KMS-11 (cell line): ENCODE measurements at regions not wholly inside any gene's neighbourhood (a gene's known extent, or its start where the extent isn't known, plus 50 kb on each side); places are given as distances from the start of the nearest gene placed in this dataset.

Experiments used
- H2AFZ ChIP-seq: fragments of 200-600 bp; sonication (generic); 2 replicates; pipeline ENCODE4 v1.6.1; 2016; ENCODE audit warnings: antibody characterized with exemption, mixed run types, low read depth
- H3K27ac ChIP-seq: fragments of 200-600 bp; sonication (generic); 2 replicates; pipeline ENCODE4 v1.6.1; 2016; ENCODE audit warnings: mild to moderate bottlenecking, mixed run types
- H3K27me3 ChIP-seq: fragments of 200-600 bp; sonication (generic); 2 replicates; pipeline ENCODE4 v1.6.1; 2017; ENCODE audit warnings: mild to moderate bottlenecking, low read depth, mixed run types, moderate library complexity; ENCODE audit not compliant: insufficient read depth
- H3K36me3 ChIP-seq: fragments of 200-600 bp; sonication (generic); 2 replicates; pipeline ENCODE4 v1.6.1; 2017; ENCODE audit warnings: mild to moderate bottlenecking, mixed run types; ENCODE audit not compliant: insufficient read depth
- H3K4me1 ChIP-seq: fragments of 200-600 bp; sonication (generic); 2 replicates; pipeline ENCODE4 v1.6.1; 2016; ENCODE audit warnings: mild to moderate bottlenecking, low read depth, mixed run types; ENCODE audit not compliant: poor library complexity, severe bottlenecking
- H3K4me2 ChIP-seq: fragments of 200-600 bp; sonication (generic); 2 replicates; pipeline ENCODE4 v1.7.0; 2016; ENCODE audit warnings: mild to moderate bottlenecking, mixed run types
- H3K4me3 ChIP-seq: fragments of 200-600 bp; sonication (generic); IDR thresholded peaks from 2 replicates; pipeline ENCODE4 v1.6.1; 2017; ENCODE audit warnings: low read depth, low read length, mixed read lengths; ENCODE audit not compliant: insufficient read depth
- H3K79me2 ChIP-seq: fragments of 200-600 bp; sonication (generic); 2 replicates; pipeline ENCODE4 v1.6.1; 2016; ENCODE audit warnings: low read depth, mixed run types; ENCODE audit not compliant: insufficient read depth
- H3K9ac ChIP-seq: fragments of 200-600 bp; sonication (generic); 2 replicates; pipeline ENCODE4 v1.6.1; 2016; ENCODE audit warnings: mild to moderate bottlenecking, mixed run types
- H4K20me1 ChIP-seq: fragments of 200-600 bp; sonication (generic); 2 replicates; pipeline ENCODE4 v1.6.1; 2016; ENCODE audit warnings: mild to moderate bottlenecking, mixed run types; ENCODE audit not compliant: insufficient read depth
- TF ChIP-seq, protein P1 (sequence below): fragments of 200-600 bp; sonication (generic); conservative IDR thresholded peaks from 2 replicates; pipeline ENCODE4 v1.6.1; 2017; ENCODE audit warnings: low read depth, mild to moderate bottlenecking, antibody characterized with exemption, low read length, moderate library complexity, mixed read lengths

DNA sequence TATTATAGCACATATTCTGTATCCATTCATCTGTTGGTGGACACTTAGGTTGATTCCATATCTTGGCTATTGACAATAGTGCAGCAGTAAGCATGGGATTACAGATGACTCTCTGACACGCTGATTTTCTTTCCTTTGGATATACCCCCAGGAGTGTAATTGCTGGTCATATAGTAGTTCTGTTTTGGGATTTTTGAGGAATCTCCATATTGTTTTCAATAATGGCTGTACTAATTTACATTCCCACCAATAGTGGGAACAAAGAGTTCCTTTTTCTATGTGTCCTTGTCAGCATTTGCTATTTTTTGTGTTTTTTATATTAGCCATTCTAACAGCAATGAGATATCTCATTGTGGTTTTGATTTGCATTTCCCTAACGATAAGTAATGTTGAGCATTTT, 309.0 kb upstream of the JARID2 start:
- no peaks in the 10 kb centered on the region for H3K4me1 ChIP-seq
- H3K27me3 ChIP-seq, result no peaks in the 10 kb centered on the region
- TF ChIP-seq, protein P1, sequence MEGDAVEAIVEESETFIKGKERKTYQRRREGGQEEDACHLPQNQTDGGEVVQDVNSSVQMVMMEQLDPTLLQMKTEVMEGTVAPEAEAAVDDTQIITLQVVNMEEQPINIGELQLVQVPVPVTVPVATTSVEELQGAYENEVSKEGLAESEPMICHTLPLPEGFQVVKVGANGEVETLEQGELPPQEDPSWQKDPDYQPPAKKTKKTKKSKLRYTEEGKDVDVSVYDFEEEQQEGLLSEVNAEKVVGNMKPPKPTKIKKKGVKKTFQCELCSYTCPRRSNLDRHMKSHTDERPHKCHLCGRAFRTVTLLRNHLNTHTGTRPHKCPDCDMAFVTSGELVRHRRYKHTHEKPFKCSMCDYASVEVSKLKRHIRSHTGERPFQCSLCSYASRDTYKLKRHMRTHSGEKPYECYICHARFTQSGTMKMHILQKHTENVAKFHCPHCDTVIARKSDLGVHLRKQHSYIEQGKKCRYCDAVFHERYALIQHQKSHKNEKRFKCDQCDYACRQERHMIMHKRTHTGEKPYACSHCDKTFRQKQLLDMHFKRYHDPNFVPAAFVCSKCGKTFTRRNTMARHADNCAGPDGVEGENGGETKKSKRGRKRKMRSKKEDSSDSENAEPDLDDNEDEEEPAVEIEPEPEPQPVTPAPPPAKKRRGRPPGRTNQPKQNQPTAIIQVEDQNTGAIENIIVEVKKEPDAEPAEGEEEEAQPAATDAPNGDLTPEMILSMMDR, result no peak
- no peaks in the 10 kb centered on the region for H4K20me1 ChIP-seq
- no peak overlapping the region for H3K9ac ChIP-seq
- no peak overlapping the region for H3K4me3 ChIP-seq
- no peaks in the 10 kb centered on the region for H3K36me3 ChIP-seq
- no peak overlapping the region for H3K27ac ChIP-seq
- no peaks in the 10 kb centered on the region for H3K79me2 ChIP-seq
- H2AFZ ChIP-seq, result no peak overlapping the region
- no peak overlapping the region for H3K4me2 ChIP-seq

DNA sequence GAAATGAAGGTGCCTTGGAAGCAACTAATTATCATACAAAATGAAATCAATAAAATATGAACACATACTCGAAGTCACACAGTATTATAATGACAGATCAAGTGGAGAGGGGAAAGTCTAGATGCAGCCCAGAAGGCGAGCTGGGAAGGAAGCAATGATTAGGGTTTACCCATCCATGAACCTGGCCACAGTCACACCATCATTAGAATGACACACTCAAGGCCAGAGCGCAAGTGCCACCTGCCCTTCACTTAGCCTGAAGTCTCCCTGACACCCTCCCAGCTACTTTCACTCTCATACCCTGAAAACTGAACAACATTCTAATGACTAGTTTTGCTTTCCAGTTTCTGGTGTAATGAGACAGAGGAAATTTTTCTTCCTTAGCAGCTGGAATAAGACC, 302.8 kb upstream of the JARID2 start:
- Histone ChIP-seq H3K36me3 (no peaks in the 10 kb centered on the region), H2AFZ (no peak overlapping the region), H3K79me2 (no peaks in the 10 kb centered on the region), H3K4me3 (no peak overlapping the region), H4K20me1 (no peaks in the 10 kb centered on the region), H3K27me3 (no peaks in the 10 kb centered on the region), H3K4me2 (no peak overlapping the region), H3K9ac (no peak overlapping the region), H3K27ac (no peak overlapping the region), H3K4me1 (no peaks in the 10 kb centered on the region)
- TF ChIP-seq, protein P1, result no peak

DNA sequence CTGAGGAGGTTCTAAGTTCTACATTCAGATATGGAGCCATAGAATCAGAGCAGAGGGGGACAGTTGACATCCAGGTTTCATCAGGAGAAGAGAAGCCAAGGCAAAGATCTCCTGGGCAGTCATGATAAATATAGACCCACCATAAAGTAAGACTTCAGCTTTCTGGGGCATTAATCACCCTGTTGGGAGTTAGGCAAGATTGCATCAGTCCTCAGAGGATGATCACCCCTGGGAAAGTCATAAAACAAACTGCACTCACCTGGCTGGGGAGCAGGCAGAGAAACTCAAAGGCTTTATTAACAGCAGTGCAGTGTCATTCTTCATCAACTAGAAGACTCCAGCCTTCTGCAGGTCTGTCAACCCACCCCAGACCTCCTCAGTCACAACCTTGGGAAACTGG, 301.3 kb upstream of the JARID2 start:
- H3K9ac ChIP-seq, result no peak overlapping the region
- H3K36me3 ChIP-seq, result no peaks in the 10 kb centered on the region
- no peak overlapping the region for H3K27ac ChIP-seq
- no peak overlapping the region for H3K4me3 ChIP-seq
- H3K4me1 ChIP-seq, result no peaks in the 10 kb centered on the region
- H3K79me2 ChIP-seq, result no peaks in the 10 kb centered on the region
- no peaks in the 10 kb centered on the region for H3K27me3 ChIP-seq
- H4K20me1 ChIP-seq, result no peaks in the 10 kb centered on the region
- no peak overlapping the region for H2AFZ ChIP-seq
- no peak overlapping the region for H3K4me2 ChIP-seq
- TF ChIP-seq, protein P1, result no peak

DNA sequence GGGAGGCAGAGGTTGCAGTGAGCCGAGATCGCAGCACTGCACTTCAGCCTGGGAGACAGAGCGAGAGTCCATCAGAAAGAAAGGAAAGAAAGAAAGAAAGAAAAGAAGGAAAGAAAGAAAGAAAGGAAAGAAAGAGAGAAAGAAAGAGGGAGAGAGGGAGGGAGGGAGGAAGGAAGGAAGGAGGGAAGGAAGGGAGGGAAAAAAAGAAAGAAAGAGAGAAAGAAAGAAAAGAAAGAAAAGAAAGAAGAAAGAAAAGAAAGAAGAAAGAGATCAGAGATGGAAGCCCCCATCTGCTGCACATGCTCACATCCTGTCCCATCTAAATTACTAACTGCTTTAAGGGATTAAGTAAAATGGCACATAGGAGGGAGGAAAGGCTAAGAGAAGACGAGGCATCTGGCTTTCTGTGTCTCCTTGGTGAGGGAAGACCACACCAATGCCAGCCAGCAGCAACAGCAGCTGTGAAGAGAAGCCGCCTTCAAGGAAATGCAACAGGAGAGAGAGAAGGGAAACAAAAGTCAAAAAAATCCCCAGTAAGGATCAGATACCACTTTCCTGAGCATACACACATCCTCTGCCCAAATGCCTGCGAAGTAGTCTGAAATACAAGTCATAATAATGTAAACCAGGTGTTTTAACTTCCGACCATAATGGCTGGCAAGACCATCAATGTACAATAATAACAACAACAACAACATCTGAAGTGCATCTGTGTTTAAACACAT, 300.2 kb upstream of the JARID2 start:
- Histone ChIP-seq H2AFZ (no peak overlapping the region), H3K4me3 (no peak overlapping the region), H3K4me2 (no peak overlapping the region), H3K27ac (no peak overlapping the region), H4K20me1 (no peaks in the 10 kb centered on the region), H3K27me3 (no peaks in the 10 kb centered on the region), H3K9ac (no peak overlapping the region), H3K36me3 (no peaks in the 10 kb centered on the region), H3K4me1 (no peaks in the 10 kb centered on the region), H3K79me2 (no peaks in the 10 kb centered on the region)
- TF ChIP-seq, protein P1, result no peak
